ENCODE measurements at regions not wholly inside any gene's neighbourhood (a gene's known extent, or its start where the extent isn't known, plus 50 kb on each side); places are given as distances from the start of the nearest gene placed in this dataset.

- Histone ChIP-seq H3K4me3 (ENCODE audit: low read depth in 1 of 2, low read length in 2 of 2) (no peak overlapping the region), H3K4me1 (ENCODE audit: control insufficient read depth in 1 of 2, insufficient read depth in 2 of 2, low read length in 2 of 2) (no peaks in the 10 kb centered on the region), H3K9me3 (ENCODE audit: control insufficient read depth in 1 of 2, low read length in 2 of 2) (no peaks in the 10 kb centered on the region)
Observed at GRCh38 chr14:104390941-104391901, 188.3 kb upstream of the C14orf180 start.

GRCh38 chr14:104392001-104392395 is 187.6 kb upstream of the C14orf180 start:
- Histone ChIP-seq H3K27ac (ENCODE audit: low read depth, low read length) (no peak overlapping the region), H3K4me1 (ENCODE audit: control insufficient read depth in 1 of 2, insufficient read depth in 2 of 2, low read length in 2 of 2) (no peaks in the 10 kb centered on the region), H3K9me3 (ENCODE audit: control insufficient read depth in 1 of 2, low read length in 2 of 2) (no peaks in the 10 kb centered on the region), H3K4me3 (ENCODE audit: low read depth in 1 of 2, low read length in 2 of 2) (no peak overlapping the region), H3K27me3 (ENCODE audit: control insufficient read depth in 1 of 2, insufficient read depth in 2 of 2, low read length in 2 of 2) (no peaks in the 10 kb centered on the region), H3K36me3 (ENCODE audit: control insufficient read depth in 1 of 2, insufficient read depth in 2 of 2, low read length in 2 of 2) (no peaks in the 10 kb centered on the region), H3K9ac (ENCODE audit: low read depth in 1 of 2, low read length in 2 of 2) (no peak overlapping the region)

More at GRCh38 chr14:104390941-104391901, 188.3 kb upstream of the C14orf180 start:
- Histone ChIP-seq H3K27ac (ENCODE audit: low read depth, low read length) (no peak overlapping the region), H3K36me3 (ENCODE audit: control insufficient read depth in 1 of 2, insufficient read depth in 2 of 2, low read length in 2 of 2) (no peaks in the 10 kb centered on the region), H3K9ac (ENCODE audit: low read depth in 1 of 2, low read length in 2 of 2) (no peak overlapping the region), H3K27me3 (ENCODE audit: control insufficient read depth in 1 of 2, insufficient read depth in 2 of 2, low read length in 2 of 2) (no peaks in the 10 kb centered on the region)

GRCh38 chr14:104392396-104393198 is 187.0 kb upstream of the C14orf180 start:
- H3K4me1 ChIP-seq (ENCODE audit: control insufficient read depth in 1 of 2, insufficient read depth in 2 of 2, low read length in 2 of 2): no peaks in the 10 kb centered on the region
- no peak overlapping the region for H3K9ac ChIP-seq (ENCODE audit: low read depth in 1 of 2, low read length in 2 of 2)
- no peak overlapping the region for H3K4me3 ChIP-seq (ENCODE audit: low read depth in 1 of 2, low read length in 2 of 2)
- no peaks in the 10 kb centered on the region for H3K27me3 ChIP-seq (ENCODE audit: control insufficient read depth in 1 of 2, insufficient read depth in 2 of 2, low read length in 2 of 2)
- H3K9me3 ChIP-seq (ENCODE audit: control insufficient read depth in 1 of 2, low read length in 2 of 2): peaks cover under 1% of the 10 kb centered on the region in 2 donors
- no peak overlapping the region for H3K27ac ChIP-seq (ENCODE audit: low read depth, low read length)
- no peaks in the 10 kb centered on the region for H3K36me3 ChIP-seq (ENCODE audit: control insufficient read depth in 1 of 2, insufficient read depth in 2 of 2, low read length in 2 of 2)

- H3K9ac ChIP-seq (ENCODE audit: low read depth in 1 of 2, low read length in 2 of 2): no peak overlapping the region
- H3K36me3 ChIP-seq (ENCODE audit: control insufficient read depth in 1 of 2, insufficient read depth in 2 of 2, low read length in 2 of 2): no peaks in the 10 kb centered on the region
- peaks cover 2 to 8% of the 10 kb centered on the region in 2 donors for H3K9me3 ChIP-seq (ENCODE audit: control insufficient read depth in 1 of 2, low read length in 2 of 2)
- no peak overlapping the region for H3K27ac ChIP-seq (ENCODE audit: low read depth, low read length)
- no peaks in the 10 kb centered on the region for H3K4me1 ChIP-seq (ENCODE audit: control insufficient read depth in 1 of 2, insufficient read depth in 2 of 2, low read length in 2 of 2)
- H3K4me3 ChIP-seq (ENCODE audit: low read depth in 1 of 2, low read length in 2 of 2): no peak overlapping the region
- no peaks in the 10 kb centered on the region for H3K27me3 ChIP-seq (ENCODE audit: control insufficient read depth in 1 of 2, insufficient read depth in 2 of 2, low read length in 2 of 2)
Observed at GRCh38 chr14:104393199-104393897, 186.2 kb upstream of the C14orf180 start.

- no peak overlapping the region for H3K9ac ChIP-seq (ENCODE audit: low read depth in 1 of 2, low read length in 2 of 2)
- peaks cover 7 to 11% of the 10 kb centered on the region in 2 donors for H3K9me3 ChIP-seq (ENCODE audit: control insufficient read depth in 1 of 2, low read length in 2 of 2)
- H3K4me1 ChIP-seq (ENCODE audit: control insufficient read depth in 1 of 2, insufficient read depth in 2 of 2, low read length in 2 of 2): no peaks in the 10 kb centered on the region
- no peak overlapping the region for H3K27ac ChIP-seq (ENCODE audit: low read depth, low read length)
- H3K27me3 ChIP-seq (ENCODE audit: control insufficient read depth in 1 of 2, insufficient read depth in 2 of 2, low read length in 2 of 2): no peaks in the 10 kb centered on the region
- H3K4me3 ChIP-seq (ENCODE audit: low read depth in 1 of 2, low read length in 2 of 2): no peak overlapping the region
- H3K36me3 ChIP-seq (ENCODE audit: control insufficient read depth in 1 of 2, insufficient read depth in 2 of 2, low read length in 2 of 2): no peaks in the 10 kb centered on the region
Observed at GRCh38 chr14:104393898-104394381, 185.6 kb upstream of the C14orf180 start.

- no peaks in the 10 kb centered on the region for H3K36me3 ChIP-seq (ENCODE audit: control insufficient read depth in 1 of 2, insufficient read depth in 2 of 2, low read length in 2 of 2)
- no peak overlapping the region for H3K9ac ChIP-seq (ENCODE audit: low read depth in 1 of 2, low read length in 2 of 2)
- no peak overlapping the region for H3K27ac ChIP-seq (ENCODE audit: low read depth, low read length)
- no peaks in the 10 kb centered on the region for H3K27me3 ChIP-seq (ENCODE audit: control insufficient read depth in 1 of 2, insufficient read depth in 2 of 2, low read length in 2 of 2)
- H3K4me3 ChIP-seq (ENCODE audit: low read depth in 1 of 2, low read length in 2 of 2): no peak overlapping the region
- no peaks in the 10 kb centered on the region for H3K4me1 ChIP-seq (ENCODE audit: control insufficient read depth in 1 of 2, insufficient read depth in 2 of 2, low read length in 2 of 2)
- peaks cover 8 to 11% of the 10 kb centered on the region in 2 donors for H3K9me3 ChIP-seq (ENCODE audit: control insufficient read depth in 1 of 2, low read length in 2 of 2)
Observed at GRCh38 chr14:104394409-104394851, 185.1 kb upstream of the C14orf180 start.

- no peak overlapping the region for H3K4me3 ChIP-seq (ENCODE audit: low read depth in 1 of 2, low read length in 2 of 2)
- no peak overlapping the region for H3K9ac ChIP-seq (ENCODE audit: low read depth in 1 of 2, low read length in 2 of 2)
- H3K36me3 ChIP-seq (ENCODE audit: control insufficient read depth in 1 of 2, insufficient read depth in 2 of 2, low read length in 2 of 2): no peaks in the 10 kb centered on the region
- no peaks in the 10 kb centered on the region for H3K4me1 ChIP-seq (ENCODE audit: control insufficient read depth in 1 of 2, insufficient read depth in 2 of 2, low read length in 2 of 2)
- no peak overlapping the region for H3K27ac ChIP-seq (ENCODE audit: low read depth, low read length)
- no peaks in the 10 kb centered on the region for H3K27me3 ChIP-seq (ENCODE audit: control insufficient read depth in 1 of 2, insufficient read depth in 2 of 2, low read length in 2 of 2)
- peaks cover 8 to 11% of the 10 kb centered on the region in 2 donors for H3K9me3 ChIP-seq (ENCODE audit: control insufficient read depth in 1 of 2, low read length in 2 of 2)
Observed at GRCh38 chr14:104395276-104395675, 184.3 kb upstream of the C14orf180 start.

- Histone ChIP-seq H3K4me1 (ENCODE audit: control insufficient read depth in 1 of 2, insufficient read depth in 2 of 2, low read length in 2 of 2) (no peaks in the 10 kb centered on the region), H3K27ac (ENCODE audit: low read depth, low read length) (no peak overlapping the region), H3K9ac (ENCODE audit: low read depth in 1 of 2, low read length in 2 of 2) (no peak overlapping the region), H3K27me3 (ENCODE audit: control insufficient read depth in 1 of 2, insufficient read depth in 2 of 2, low read length in 2 of 2) (no peaks in the 10 kb centered on the region), H3K36me3 (ENCODE audit: control insufficient read depth in 1 of 2, insufficient read depth in 2 of 2, low read length in 2 of 2) (no peaks in the 10 kb centered on the region), H3K4me3 (ENCODE audit: low read depth in 1 of 2, low read length in 2 of 2) (no peak overlapping the region), H3K9me3 (ENCODE audit: control insufficient read depth in 1 of 2, low read length in 2 of 2) (peaks cover 8 to 11% of the 10 kb centered on the region in 2 donors)
Observed at GRCh38 chr14:104395941-104396681, 183.5 kb upstream of the C14orf180 start.

- Histone ChIP-seq H3K4me3 (ENCODE audit: low read depth in 1 of 2, low read length in 2 of 2) (no peak overlapping the region), H3K9ac (ENCODE audit: low read depth in 1 of 2, low read length in 2 of 2) (no peak overlapping the region), H3K4me1 (ENCODE audit: control insufficient read depth in 1 of 2, insufficient read depth in 2 of 2, low read length in 2 of 2) (no peaks in the 10 kb centered on the region), H3K9me3 (ENCODE audit: control insufficient read depth in 1 of 2, low read length in 2 of 2) (peaks cover 8 to 11% of the 10 kb centered on the region in 2 donors), H3K36me3 (ENCODE audit: control insufficient read depth in 1 of 2, insufficient read depth in 2 of 2, low read length in 2 of 2) (no peaks in the 10 kb centered on the region), H3K27me3 (ENCODE audit: control insufficient read depth in 1 of 2, insufficient read depth in 2 of 2, low read length in 2 of 2) (no peaks in the 10 kb centered on the region), H3K27ac (ENCODE audit: low read depth, low read length) (no peak overlapping the region)
Observed at GRCh38 chr14:104396682-104397470, 182.7 kb upstream of the C14orf180 start.

Measured in duodenal mucosa (tissue), 2 donors.